GM21423 (cell line): ENCODE measurements at regions not wholly inside any gene's neighbourhood (a gene's known extent, or its start where the extent isn't known, plus 50 kb on each side); places are given as distances from the start of the nearest gene placed in this dataset.
"Not testable (repeated sequence)": the region's sequence is repeated elsewhere in the genome, so short reads cannot be mapped to it uniquely, and the experiment has no call there.

ENCODE experiments used
- ATAC-seq: cut with Tn5 transposase; IDR thresholded peaks from one replicate; pipeline ENCODE4 v1.9.1; 2021; ENCODE audit warnings: mild to moderate bottlenecking, moderate library complexity; ENCODE audit not compliant: unreplicated experiment

DNA sequence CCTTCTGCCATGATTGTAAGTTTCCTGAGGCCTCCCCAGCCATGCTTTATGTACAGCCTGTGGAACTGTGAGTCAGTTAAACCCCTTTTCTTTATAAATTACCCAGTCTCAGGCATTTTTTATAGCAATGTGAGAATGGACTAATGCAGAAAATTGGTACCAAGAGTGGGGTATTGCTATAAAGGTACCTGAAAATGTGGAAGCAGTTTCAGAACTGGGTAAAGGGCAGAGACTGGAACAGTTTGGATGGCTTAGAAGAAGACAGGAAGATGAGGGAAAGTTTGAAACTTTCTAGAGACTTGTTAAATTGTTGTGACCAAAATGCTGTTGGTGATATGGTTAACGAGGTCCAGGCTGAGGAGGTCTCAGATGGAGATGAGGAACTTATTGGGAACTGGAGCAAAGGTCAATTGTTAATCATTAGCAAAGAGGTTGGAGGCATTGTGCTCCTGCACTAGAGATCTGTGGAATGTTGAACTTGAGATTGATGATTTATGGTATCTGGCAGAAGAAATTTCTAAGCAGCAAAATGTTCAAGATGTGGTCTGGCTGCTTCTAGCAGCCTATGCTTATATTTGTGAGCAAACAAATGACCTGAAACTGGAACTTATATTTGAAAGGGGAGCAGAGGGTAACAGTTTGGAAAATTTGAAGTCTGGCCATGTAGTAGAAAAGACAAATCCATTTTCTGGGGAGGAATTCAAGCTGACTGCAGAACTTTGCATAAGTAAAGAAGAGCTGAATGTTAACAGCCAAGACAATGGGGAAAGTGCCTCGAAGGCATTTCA, 79.0 kb upstream of the GMDS start:
- ATAC-seq: no peak

DNA sequence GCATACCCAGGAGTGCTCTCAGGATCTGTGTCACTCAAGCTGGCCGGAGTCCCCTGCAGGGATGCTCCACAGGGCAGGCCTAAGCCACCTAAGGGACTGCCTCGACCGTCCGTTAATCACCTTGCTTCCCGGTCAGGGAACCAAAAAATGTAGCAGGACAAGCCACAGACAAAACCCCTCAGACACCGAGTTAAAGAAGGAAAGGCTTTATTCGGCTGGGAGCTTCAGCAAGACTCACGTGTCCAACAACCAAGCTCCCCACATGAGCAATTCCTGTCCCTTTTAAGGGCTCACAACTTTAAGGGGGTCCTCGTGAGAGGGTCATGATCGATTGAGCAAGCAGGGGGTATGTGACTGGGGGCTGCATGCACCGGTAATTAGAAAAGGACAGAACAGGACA, 72.1 kb upstream of the GMDS start:
- not testable (repeated sequence) for ATAC-seq

DNA sequence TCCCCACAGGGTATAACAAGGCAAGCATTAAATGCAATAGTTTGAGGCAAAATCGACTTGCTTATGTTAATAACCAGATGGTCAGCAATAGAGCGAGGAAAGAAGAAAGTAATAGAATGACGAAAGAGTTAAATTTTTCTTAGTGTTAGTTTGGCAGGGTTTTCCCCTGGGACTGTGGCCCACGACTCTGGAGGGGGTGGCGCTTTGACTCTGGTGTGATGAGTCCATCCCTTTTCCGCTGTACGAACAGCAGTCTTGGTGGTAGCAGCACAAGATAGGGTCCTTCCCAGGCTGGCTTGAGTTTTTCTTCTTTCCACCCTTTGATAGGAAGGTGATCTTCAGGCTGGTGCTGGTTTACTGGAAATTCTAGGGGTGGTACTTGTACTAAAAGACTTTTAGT, 69.2 kb upstream of the GMDS start:
- ATAC-seq: no peak

DNA sequence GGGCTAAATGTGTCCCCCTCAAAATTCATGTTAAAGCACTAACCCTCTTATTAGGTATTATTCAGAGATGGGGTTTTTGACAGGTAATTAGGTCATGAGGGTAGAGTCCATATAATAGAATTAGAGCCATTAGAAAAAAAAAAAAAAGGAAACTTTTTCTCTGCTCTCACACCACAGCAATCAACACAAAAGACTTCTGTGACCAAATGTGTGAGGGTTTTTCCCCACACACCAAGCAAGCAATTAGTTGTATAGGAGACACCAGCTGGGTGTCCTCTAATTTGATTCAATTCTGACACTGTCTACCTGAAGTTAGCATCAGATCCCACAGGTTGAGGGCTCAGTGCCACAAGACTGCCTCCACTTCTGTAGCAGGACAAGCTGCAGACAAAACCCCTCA, 64.6 kb upstream of the GMDS start:
- ATAC-seq: no peak

DNA sequence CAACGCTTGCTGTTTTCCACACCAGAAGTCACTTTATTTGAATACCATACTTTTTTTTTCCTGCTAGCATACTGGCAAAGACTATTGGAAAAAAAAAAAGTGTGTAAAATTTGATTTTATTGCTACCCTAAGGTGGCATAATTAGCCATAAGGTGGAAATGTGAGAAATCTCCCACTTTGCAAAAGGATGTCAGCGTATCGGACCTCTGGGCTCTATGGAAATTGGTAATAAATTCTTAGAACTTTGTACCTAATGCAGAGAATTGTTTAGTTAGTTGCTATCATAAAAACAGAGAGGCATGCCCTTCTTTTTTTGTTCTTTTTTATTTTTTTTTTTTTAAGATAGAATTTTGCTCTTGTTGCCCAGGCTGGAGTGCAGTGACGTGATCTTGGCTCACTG, 63.7 kb upstream of the GMDS start:
- no peak for ATAC-seq

DNA sequence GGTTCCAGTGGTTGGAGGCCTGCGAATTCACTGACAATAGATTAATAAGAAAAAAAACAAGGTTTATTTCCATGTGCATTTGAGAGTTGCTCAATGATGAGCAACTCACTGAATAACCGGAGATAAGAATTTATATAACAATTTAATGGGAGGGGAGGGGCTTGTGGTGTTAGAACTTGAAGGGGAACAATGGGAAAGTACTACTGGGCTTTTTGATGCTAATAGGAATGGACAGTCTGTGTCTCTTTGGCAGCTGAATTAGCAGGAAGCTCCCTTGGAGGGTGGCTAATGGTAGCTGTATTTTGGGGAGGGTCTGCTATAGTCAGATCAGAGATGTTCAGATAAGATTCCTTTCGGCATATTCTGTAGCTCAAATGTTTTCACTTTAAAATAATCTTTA, 62.4 kb upstream of the GMDS start:
- no peak for ATAC-seq

DNA sequence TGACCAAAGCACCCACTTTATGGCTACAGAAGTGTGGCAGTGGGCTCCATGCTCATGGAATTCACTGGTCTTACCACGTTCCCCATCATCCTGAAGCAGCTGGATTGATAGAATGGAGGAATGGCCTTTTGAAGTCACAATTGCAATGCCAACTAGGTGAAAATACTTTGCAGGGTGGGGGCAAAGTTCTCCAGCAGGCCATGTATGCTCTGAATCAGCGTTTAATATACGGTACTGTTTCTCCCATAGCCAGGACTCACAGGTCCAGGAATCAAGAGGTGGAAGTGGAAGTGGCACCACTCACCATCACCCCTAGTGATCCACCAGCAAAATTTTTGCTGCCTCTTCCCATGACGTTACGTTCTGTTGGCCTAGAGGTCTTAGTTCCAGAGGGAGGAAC, 60.5 kb upstream of the GMDS start:
- ATAC-seq: no peak

DNA sequence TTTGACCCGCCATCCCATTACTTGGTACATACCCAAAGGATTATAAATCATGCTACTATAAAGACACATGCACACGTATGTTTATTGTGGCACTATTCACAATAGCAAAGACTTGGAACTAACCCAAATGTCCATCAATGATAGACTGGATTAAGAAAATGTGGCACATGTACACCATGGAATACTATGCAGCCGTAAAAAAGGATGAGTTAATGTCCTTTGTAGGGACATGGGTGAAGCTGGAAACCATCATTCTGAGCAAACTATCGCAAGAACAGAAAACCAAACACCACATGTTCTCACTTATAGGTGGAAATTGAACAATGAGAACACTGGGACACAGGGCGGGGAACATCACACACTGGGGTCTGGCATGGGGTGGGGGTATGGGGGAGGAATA, 57.1 kb upstream of the GMDS start:
- not testable (repeated sequence) for ATAC-seq

DNA sequence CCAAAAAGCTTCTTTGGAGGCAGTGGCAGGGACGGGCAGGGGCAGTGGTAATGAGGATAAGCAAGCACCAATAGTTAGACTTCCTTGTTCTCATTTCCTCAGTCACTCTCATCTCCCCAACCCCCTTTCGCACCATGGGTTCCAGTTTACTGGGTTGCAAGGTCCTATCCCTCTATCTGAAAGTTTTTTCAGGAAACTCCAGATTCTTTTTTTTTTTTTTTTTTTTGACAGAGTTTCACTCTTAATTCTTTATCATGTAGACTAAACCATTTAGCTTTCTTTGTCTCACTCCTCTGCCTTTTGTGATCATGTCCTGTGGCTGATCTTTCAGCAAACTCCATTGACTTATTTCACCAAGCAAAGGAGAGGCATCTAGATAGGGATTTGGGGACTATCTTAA, 51.4 kb upstream of the GMDS start:
- no peak for ATAC-seq
